ENCODE measurements at regions not wholly inside any gene's neighbourhood (a gene's known extent, or its start where the extent isn't known, plus 50 kb on each side); places are given as distances from the start of the nearest gene placed in this dataset.

DNA sequence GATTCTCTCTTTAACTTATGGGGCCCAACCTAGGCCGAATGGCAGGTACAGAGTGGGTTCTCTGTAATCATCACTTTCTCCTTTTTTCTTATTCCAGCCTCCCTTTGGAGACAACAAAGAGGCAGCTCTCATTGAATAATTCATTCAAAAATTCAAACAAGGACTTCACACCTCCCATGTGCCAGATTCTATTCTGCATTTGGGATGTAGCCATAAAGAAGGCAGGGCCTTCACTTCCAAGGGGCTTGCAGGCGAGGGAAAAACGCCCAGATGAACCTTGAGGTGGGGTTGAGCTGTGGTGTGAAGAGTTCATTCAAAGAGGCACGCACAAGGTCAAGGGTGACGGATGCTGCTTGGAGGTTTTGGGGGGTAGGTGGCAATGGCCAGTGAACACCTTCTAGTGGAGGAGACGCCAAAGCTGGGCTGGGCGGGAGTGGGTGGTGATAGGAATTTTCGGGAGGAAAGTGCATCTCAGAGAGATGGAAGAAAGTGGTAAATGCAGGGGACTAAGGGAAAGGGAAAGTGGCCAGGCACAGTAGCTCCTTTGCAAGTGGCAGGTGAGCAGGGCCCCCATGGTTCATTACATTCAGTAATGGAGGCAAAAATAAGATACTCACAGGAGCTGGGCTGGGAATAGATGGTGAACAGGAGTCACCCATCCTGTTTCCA lies 499.6 kb downstream of the MIAT start:
- no peaks in the 10 kb centered on the region for H3K79me2 ChIP-seq (ENCODE audit: insufficient read depth, low read length)
- no peaks in the 10 kb centered on the region for H3F3A ChIP-seq (ENCODE audit: insufficient read depth, low read length)
- H4K20me1 ChIP-seq (ENCODE audit: insufficient read depth, low read length): no peaks in the 10 kb centered on the region
- no peaks in the 10 kb centered on the region for H3K9me2 ChIP-seq (ENCODE audit: low read depth, low read length)
- H3K9ac ChIP-seq (ENCODE audit: low read length): no peak overlapping the region
- H3K4me1 ChIP-seq (ENCODE audit: insufficient read depth, low read length, severe bottlenecking): no peaks in the 10 kb centered on the region
- no peaks in the 10 kb centered on the region for H3K9me3 ChIP-seq (ENCODE audit: low read length)
- no peaks in the 10 kb centered on the region for H3K36me3 ChIP-seq (ENCODE audit: insufficient read depth, low read length)
- H3K4me2 ChIP-seq (ENCODE audit: low read length): no peak overlapping the region
- H3K27me3 ChIP-seq (ENCODE audit: insufficient read depth, low read length): no peaks in the 10 kb centered on the region
- no peak overlapping the region for H2AFZ ChIP-seq (ENCODE audit: low read length)
- H3K4me3 ChIP-seq (ENCODE audit: low read depth, low read length, poor library complexity, severe bottlenecking): no peak overlapping the region
- no peak overlapping the region for H3K27ac ChIP-seq (ENCODE audit: low read depth, low read length, poor library complexity, severe bottlenecking)
- no peak for TF ChIP-seq EZH2 (IDR thresholded peaks at IDR 0.05; ENCODE audit: borderline replicate concordance, low read length)
- TF ChIP-seq, protein P1, sequence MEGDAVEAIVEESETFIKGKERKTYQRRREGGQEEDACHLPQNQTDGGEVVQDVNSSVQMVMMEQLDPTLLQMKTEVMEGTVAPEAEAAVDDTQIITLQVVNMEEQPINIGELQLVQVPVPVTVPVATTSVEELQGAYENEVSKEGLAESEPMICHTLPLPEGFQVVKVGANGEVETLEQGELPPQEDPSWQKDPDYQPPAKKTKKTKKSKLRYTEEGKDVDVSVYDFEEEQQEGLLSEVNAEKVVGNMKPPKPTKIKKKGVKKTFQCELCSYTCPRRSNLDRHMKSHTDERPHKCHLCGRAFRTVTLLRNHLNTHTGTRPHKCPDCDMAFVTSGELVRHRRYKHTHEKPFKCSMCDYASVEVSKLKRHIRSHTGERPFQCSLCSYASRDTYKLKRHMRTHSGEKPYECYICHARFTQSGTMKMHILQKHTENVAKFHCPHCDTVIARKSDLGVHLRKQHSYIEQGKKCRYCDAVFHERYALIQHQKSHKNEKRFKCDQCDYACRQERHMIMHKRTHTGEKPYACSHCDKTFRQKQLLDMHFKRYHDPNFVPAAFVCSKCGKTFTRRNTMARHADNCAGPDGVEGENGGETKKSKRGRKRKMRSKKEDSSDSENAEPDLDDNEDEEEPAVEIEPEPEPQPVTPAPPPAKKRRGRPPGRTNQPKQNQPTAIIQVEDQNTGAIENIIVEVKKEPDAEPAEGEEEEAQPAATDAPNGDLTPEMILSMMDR (IDR thresholded peaks at IDR 0.05; ENCODE audit: low read length): no peak

DNA sequence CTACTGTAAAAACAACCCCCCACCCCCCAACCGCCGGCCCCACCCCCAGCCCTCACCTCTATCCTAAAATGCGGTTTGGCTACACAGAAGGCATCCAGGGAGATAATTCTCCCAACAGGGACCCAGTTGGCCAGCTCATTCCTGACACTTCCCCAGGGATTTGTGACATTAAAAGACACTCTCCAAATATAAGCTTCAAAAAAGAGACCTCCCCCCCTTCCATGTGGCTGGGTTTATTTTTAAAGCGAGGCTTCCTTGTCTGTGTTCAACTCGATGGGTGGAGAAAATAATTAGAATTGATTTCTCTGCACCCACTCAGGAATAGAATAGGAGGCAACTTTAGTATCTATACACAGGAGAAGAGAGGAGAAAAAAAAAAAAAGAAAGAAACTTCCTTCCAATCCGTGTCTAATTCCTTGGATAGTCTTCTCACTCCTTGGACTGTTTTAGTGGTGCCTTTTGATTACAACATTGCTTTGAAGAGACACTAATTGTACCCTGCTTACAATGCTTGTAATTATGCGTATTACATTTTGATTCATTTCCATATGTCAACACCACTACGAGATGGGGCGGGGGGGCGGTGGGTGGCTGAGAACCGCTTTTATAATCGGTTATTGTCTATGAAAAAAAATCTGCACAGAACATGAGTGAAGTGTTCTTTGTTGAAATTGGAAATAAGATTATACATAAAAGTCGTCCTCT lies 500.4 kb downstream of the MIAT start:
- Histone ChIP-seq H3K27me3 (ENCODE audit: insufficient read depth, low read length) (no peaks in the 10 kb centered on the region), H3K4me2 (ENCODE audit: low read length) (no peak overlapping the region), H3K4me3 (ENCODE audit: low read depth, low read length, poor library complexity, severe bottlenecking) (no peak overlapping the region), H3F3A (ENCODE audit: insufficient read depth, low read length) (no peaks in the 10 kb centered on the region), H3K4me1 (ENCODE audit: insufficient read depth, low read length, severe bottlenecking) (no peaks in the 10 kb centered on the region), H3K27ac (ENCODE audit: low read depth, low read length, poor library complexity, severe bottlenecking) (no peak overlapping the region), H3K79me2 (ENCODE audit: insufficient read depth, low read length) (no peaks in the 10 kb centered on the region), H2AFZ (ENCODE audit: low read length) (no peak overlapping the region), H3K36me3 (ENCODE audit: insufficient read depth, low read length) (no peaks in the 10 kb centered on the region), H3K9ac (ENCODE audit: low read length) (no peak overlapping the region), H3K9me2 (ENCODE audit: low read depth, low read length) (no peaks in the 10 kb centered on the region), H3K9me3 (ENCODE audit: low read length) (no peaks in the 10 kb centered on the region), H4K20me1 (ENCODE audit: insufficient read depth, low read length) (no peaks in the 10 kb centered on the region)
- TF ChIP-seq EZH2 (IDR thresholded peaks at IDR 0.05; ENCODE audit: borderline replicate concordance, low read length): no peak
- TF ChIP-seq, protein P1 (IDR thresholded peaks at IDR 0.05; ENCODE audit: low read length): no peak

DNA sequence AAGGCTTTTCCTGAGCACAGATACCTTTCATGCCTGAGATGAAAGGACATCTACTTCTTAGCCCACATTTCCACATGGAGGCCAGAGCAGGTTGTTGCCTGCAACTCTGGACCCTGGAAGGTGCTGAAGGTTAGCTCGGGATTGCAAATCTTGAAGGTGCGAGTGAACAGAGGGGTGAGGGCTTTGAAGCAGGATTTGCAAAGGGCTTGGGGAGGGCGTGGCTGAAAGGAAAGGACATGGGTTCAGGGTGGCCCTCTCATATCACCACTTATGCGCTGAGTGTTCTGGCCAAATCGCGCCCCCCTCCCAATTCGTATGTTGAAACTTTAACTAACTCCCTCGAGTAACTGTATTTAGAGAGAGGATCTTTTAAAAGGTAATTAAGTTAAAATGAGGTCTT lies 501.6 kb downstream of the MIAT start:
- Histone ChIP-seq H3K4me1 (ENCODE audit: insufficient read depth, low read length, severe bottlenecking) (no peaks in the 10 kb centered on the region), H3K27ac (ENCODE audit: low read depth, low read length, poor library complexity, severe bottlenecking) (no peak overlapping the region), H3K4me2 (ENCODE audit: low read length) (no peak overlapping the region), H3K9me3 (ENCODE audit: low read length) (no peaks in the 10 kb centered on the region), H3K27me3 (ENCODE audit: insufficient read depth, low read length) (no peaks in the 10 kb centered on the region), H3K9ac (ENCODE audit: low read length) (no peak overlapping the region), H3K9me2 (ENCODE audit: low read depth, low read length) (no peaks in the 10 kb centered on the region), H3K36me3 (ENCODE audit: insufficient read depth, low read length) (no peaks in the 10 kb centered on the region), H2AFZ (ENCODE audit: low read length) (no peak overlapping the region), H4K20me1 (ENCODE audit: insufficient read depth, low read length) (no peaks in the 10 kb centered on the region), H3K4me3 (ENCODE audit: low read depth, low read length, poor library complexity, severe bottlenecking) (no peak overlapping the region), H3F3A (ENCODE audit: insufficient read depth, low read length) (no peaks in the 10 kb centered on the region), H3K79me2 (ENCODE audit: insufficient read depth, low read length) (no peaks in the 10 kb centered on the region)
- TF ChIP-seq, protein P1 (IDR thresholded peaks at IDR 0.05; ENCODE audit: low read length): no peak
- TF ChIP-seq EZH2 (IDR thresholded peaks at IDR 0.05; ENCODE audit: borderline replicate concordance, low read length): no peak

Data from OCI-LY1 (cell line).